GM21786 (cell line): ENCODE measurements at regions not wholly inside any gene's neighbourhood (a gene's known extent, or its start where the extent isn't known, plus 50 kb on each side); places are given as distances from the start of the nearest gene placed in this dataset.

Experiments used
- ATAC-seq: cut with Tn5 transposase; IDR thresholded peaks from one replicate; pipeline ENCODE4 v1.9.1; 2021; ENCODE audit not compliant: unreplicated experiment

DNA sequence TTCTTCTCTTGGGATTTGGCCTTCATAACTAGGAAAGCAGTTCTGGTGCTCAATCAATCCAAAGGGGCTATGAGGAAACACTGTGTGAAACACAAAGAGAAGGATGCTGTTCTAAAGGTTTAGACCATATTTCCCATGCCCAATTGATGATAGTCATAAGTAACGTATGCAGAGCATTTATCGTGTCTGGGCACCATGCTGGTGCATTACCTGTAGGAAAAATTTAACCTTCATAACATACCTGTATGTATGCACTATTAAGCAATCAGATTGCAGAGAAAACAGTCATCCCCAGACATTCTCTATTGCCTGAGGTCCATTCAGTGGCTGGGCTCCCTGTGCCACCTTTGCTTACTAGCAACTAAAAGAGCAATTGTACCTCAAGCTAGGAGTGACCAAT lies 381.4 kb downstream of the PLPP3 start:
- no peak for ATAC-seq

DNA sequence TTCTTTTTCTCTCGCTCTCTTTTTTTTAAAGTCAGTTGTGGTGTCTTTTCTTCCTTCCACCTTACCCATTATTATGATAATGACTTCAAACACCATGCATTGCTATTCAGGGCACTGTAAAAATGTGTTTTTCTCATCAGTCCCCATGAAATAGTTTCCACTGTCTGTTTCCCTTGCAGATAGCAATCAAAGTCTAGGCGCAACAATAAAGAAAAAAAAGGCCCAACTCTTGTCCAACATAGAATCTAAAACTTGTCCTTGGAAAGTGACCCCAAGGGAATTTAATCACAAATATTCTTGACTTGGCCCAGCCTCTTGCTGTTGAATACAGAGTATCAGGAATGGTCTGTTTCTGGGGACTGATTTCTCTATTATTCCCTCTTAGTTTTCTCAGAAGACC lies 382.5 kb downstream of the PLPP3 start:
- no peak for ATAC-seq

DNA sequence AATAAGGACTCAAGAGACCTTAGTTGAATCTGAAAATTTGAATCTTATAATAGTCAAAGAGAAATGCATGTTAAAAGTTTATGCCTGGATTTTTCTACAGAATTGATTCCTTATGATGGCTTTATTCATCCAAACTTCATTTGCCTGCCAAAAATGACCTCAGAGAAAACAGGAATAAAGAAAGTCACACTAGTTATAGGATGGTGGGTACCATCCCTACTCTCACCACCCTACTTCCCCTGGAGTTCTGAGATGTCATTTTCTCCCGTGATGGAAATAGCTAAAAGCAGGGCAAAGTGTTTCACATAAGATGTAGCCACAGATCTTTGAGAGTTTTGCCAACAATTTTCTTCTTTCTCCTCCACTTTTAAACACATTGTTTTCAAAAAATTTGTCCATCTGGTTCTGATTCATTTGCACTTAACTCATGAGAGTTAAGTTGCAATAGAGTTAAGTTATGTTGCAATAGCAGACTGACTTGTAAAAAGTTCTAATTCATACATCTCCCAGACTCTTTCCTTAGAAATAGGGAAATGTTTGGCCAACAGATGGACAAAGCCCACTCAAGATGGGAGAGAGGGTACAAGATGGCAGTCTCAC lies 384.6 kb downstream of the PLPP3 start:
- no peak for ATAC-seq

DNA sequence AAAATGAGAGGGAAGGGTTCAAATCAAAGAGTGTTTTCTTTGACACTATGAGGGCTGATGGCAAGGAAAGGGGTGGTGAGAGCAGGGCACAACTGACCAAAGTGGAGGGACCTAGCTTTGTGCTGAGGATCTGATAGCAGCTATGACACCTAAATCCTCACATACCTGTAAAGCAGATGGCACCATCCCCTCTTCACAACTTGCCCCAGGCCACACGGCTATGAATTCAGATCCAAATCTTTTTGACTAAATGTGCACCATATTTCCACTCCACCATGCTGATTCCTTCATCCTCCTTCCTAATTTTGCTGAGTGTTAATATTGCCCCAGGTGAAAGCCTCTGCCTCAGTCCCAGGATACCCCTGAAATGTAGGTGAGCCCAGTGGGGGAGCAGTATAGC lies 385.7 kb downstream of the PLPP3 start:
- no peak for ATAC-seq

DNA sequence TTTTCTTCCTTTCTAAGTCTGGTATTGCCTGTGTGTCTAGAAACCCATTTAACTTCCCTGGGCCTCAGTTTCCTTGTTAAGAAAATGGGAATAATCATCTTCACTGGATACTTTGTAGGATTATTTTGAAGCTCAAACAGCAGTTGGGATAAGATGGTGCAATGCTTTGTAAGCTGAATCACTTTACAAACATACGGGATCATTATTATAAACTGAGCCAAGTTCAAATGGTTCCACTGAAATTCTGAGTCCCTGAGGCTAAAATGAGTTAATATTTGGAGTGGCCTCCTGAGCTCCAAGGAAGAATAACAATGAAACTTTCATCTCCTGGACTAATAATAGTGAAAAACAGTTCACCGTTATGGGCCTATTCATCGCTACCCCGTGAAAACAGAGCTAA lies 388.0 kb downstream of the PLPP3 start:
- no peak for ATAC-seq

DNA sequence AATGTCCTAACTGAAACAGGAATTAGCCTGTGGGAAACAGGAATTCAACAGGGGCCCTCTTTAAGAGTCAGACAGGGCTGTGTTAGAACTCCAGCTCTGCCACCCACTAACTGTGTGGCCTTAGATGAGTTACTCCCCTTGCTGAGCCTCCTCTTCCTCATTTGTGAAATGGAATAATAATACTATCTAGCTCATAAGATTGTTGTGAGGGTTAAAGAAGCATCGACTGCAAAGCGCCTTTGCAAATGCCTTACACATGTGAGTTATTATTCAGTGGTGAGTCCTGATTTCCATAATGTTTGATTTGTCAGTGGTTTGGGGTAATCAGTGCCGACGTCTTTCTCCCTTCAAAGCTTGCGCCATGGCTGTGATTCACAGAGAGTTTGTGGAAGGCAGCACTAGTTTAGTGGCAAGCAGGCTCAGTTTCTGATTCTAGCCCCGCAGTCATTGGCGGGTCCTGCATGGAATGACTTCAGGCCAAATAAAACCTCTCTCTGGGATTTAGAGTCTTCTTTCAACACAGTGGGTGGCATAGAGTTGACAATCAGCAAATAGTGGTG lies 388.5 kb downstream of the PLPP3 start:
- no peak for ATAC-seq

DNA sequence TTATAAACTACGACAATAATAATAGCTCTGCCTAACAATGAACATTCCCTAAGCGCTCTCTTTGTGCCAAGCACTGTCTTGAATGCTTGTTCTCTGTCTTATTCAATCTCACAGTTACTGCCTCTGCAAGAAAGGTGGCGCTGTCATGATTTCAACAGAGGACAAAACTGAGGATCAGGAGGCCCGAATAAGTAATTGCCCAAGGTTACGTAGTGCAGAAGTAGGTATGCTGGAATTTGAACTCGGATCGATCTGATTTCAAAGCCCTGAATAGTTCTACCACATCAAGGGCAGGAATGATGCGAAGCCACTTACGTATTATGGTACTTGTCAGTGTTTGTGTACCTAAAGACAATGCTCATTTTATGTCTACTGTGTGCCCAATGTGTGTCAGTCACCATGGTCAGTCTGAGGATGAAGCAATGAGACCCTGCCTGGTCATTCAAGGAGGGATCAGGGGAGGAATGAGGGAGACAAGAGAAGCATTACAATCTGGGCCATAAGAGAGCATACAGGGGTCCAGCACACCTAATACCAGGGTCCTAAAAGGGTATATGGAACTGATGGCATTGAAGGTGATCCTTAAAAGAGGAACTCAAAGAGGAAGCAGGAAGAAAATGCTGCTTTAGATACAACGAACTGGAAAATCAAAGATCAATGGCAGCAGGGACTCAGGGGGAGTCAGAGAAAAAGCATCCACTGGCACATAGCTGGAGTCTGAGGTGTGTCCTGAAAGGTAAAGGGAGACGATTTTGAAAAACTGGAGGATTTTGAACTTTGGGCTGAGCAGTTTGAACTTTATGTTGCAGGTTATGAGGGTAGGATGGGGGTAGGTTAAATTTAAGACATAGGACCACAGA lies 389.2 kb downstream of the PLPP3 start:
- ATAC-seq, result no peak

DNA sequence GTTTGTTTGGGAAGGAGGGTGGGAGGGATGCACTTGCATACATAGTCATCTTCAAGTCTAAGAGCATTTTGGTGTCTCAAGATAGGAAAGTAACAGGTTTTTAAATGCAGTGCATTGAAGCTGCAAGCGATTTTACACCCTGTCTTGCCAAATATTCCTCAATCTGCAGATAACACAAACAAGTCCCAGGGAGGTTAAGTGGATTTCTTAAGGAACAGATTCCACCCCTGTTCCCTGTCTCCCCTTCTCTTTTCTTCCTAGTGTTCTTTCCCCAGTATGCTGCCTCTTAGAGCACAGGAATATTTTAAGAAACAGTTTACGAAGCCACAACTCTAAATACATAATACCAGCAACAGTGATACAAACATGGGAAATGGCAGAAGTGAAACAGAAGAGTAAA lies 389.9 kb downstream of the PLPP3 start:
- ATAC-seq, result no peak

DNA sequence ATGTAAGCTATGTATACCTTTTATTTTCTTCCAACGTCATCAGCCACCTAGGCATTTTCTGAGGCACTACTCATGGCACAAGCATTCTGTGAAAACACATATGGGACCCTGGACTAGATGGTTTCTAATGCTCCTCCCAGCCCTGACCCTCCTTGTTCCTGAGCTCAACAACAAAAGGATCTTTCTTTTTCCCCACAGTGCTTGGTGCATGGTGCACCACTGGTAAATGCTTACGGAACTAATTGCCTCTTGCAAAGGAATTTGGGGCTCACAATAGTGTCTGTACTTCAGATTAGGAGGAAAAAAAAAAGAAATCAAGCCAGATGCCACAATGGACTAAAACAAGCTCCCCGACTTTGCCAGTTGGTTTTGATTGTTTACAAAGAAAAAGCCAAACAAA lies 390.5 kb downstream of the PLPP3 start:
- no peak for ATAC-seq

DNA sequence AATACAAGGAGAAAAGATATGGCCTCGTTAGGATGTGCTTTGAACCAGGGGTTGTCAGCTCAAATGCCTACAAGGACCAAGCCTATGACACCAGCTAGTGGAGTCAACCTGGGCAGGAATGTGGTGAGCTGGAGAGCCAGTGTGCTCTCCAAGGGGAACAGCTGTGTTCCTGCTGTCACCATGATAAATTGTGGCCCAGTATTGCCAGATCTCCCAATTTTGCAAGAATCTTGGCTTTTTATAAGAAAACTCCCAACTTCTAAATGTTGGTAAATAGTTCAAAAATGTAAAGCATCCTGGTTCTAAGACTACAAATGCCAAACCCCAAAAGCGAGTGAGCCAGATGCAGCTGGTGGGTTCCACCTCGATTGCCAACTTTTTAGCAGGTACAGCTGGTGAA lies 391.1 kb downstream of the PLPP3 start:
- ATAC-seq, result no peak

DNA sequence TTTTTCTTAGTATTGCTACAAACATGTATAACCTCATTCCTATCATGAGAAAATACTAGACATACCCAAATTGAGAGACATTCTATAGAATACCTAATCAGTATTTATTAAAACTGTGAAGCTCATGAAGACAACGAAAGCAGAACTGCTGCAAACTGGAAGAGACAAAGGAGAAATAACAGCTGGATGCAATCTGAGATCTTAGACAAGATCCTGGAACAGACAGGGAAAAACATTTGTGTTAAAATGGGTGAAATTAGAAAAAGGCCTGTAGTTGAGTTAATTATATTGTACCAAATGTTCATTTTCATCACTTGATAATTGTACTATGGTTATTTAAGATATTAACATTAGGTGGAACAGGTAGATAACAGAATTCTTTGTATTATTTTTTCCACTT lies 392.0 kb downstream of the PLPP3 start:
- no peak for ATAC-seq

DNA sequence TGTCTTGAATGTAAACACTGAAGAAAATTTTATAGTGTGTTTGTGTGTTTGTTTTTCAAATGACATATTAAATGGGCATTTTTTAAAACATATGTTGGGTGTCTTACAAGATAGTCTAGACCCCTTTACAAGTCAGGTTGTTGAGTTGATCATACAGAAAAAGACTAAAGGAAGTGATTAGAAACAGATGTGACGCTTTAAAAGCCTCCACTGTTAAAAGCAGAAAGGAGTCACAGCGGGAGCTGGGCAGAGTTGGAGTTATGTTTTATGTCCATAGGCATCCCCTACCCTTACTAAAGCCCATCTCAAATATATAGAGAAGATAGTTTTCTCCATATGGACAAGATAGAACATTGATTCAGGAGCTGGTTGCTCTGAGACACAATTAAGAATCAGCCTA lies 393.9 kb downstream of the PLPP3 start:
- ATAC-seq, result no peak

DNA sequence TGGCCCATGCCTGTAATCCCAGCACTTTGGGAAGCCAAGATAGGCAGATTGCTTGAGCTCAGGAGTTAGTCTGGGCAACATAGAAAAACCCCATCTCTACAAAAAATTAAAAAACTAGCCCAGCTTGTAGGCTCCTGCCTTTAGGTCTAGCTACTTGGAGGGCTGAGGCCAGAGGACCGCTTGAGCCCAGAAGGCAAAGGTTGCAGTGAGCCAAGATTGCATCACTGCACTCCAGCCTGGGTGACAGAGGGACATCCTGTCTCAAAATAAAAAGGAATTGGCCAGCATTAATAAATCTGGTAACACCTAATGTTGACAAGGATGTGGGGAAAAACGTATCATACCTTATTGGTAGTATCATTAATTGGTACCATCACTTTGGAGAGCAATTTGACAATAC lies 396.2 kb downstream of the PLPP3 start:
- no peak for ATAC-seq

DNA sequence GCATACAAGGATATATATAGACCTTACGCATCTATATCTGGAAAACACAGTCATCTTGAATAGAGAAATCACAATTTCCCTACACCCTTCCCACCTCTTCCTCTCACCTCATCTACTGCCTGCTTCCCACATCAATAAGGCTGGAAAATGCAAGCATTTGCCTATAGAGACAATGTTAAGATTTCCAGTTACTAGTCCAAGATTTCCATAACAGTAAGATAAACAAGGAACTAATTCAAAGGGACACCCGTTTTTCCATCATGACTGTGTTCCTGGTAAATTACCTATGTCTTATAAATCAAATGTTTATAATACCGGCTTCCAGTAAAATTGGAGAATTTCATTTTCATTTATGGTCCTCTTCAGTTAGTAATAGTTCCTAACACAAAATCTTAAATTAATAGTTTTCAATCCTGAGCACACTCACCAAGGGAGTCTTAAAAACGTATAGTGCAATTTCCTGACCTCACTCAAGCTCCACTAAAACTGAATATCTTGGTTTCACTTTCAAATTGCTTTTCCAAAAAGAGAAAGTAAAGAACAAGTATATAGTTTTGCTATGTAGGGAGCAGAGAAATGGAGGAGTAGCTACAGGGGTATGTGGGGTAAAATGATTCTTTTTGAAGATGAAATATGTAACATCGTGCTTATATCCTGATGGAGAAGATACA lies 398.7 kb downstream of the PLPP3 start:
- ATAC-seq, result no peak

DNA sequence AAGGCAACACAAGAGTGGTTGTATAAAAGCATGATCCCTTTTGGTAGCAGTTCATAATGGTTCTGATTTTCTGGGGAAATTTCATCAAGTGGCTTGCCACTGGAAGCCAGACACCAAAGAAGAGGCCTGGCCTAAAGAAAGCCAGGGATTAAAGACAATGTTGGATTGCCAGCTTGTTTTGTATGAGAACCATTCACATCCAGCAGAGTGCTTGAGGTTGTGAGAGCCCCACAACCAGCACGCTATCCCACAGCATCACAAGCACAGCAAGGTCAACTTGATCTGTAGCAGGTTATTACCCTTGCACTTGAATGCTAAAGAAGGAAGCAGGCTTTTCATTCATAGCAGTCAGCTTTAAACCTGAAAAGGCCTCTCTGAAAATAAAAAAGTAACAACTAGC lies 399.8 kb downstream of the PLPP3 start:
- ATAC-seq, result no peak

DNA sequence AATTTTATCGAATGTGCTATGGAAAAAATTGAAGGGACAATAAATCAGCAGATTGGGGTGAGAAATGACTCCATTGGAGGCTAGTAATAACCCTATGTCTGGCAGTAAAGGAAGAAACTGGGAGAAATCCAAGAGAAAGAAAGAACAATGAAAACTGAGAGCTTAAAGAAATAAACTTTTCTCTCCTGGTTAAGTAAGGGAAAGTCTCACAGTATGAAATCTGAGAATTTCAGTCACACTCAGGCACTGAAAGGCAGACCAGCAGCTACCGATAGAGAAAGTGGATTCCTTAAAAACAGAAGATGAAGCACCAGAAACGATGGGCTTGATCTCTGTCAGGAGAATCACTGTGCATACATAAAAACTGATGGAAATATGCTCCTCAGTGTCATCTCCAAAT lies 404.2 kb downstream of the PLPP3 start:
- ATAC-seq, result no peak

DNA sequence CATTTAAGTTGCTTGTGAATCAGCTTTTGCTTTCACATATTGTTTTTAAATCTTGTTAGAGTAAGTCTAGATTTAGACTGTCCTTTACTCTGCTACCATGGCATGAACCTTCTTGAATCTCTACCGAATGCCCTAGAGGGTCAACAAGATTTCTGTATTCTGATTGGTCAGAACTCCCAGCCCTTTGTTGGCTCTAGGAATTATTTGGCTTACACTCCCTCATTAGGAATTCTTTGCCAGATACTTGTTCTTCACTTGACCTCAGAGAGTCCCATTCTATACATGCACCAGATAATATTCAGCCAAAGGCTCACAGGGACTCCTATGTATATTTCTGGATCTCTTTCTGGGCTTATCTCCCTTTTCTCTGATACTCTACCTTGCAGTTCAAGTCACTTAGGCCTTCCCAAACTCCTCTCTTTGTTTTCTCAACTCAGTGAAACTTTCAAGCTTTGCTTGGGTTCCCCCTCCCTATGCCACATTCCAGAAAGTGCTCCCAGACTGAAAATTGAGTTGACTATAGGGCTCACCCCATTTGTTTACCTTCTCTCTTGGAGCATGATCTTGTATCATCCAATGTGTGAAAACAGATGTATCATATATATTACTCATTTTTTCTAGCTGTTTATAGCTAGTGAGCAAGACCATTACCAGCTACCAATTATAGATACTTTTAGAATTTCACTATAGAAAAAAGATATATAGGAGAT lies 405.0 kb downstream of the PLPP3 start:
- ATAC-seq, result no peak

DNA sequence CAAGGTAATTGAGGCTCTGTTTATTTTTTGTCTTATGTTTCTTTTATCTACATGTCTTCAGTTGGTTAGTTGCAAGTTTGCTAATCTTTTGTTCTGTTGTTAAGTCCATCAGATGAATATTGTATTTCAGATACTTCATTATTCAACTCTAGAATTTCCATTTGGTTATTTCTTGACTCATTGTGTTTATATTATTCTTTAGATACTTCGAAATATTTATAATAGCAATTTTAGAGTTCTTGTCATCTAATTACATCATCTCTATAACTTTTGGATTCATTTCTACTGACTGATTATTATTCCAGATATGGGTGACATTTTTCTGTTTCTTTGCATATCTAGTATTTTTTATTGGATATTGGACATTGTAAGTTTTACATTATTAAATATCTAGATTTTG lies 405.6 kb downstream of the PLPP3 start:
- no peak for ATAC-seq

DNA sequence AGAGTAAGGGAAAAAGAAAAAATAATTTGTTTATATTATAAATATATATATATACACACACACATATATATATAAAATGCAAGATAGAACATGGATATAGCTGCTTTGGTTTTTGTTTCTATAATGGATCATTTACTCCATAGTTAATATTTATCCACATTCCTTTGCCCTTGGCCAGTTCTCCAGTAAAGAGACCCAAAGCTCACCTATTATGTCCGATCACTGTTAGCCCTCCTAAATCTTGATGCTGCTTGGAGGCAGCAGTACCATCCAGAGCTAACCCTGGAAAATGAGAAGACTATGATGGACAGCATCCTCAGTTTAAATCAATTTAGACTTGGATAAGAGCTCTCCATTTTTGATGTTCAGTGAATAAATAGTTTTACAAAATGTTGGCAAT lies 407.7 kb downstream of the PLPP3 start:
- no peak for ATAC-seq

DNA sequence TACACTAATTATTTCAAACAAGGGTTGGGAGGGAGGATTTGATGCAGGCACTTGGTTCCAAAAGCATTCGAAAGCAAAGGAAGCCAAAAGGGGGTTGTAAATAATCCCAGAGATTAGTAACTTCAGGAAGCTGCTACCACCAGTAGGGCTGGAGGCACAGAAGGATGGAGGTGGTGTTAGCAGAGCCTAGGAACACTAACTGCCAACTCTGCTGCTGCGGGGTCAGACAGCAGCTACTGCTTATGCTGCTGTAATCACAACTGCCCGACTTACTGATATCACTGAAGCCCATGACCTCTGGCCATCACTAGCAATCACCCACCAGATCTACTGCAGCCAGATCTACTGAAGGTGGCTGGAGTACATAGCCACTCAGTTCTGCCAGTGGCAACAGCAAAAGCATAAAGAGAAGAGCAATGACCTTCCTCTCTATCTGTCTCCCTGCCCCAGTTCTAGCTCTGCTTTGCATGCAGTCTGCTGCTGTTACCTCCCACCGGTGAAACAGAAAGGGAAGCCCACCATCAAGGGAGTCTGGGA lies 408.5 kb downstream of the PLPP3 start:
- no peak for ATAC-seq

DNA sequence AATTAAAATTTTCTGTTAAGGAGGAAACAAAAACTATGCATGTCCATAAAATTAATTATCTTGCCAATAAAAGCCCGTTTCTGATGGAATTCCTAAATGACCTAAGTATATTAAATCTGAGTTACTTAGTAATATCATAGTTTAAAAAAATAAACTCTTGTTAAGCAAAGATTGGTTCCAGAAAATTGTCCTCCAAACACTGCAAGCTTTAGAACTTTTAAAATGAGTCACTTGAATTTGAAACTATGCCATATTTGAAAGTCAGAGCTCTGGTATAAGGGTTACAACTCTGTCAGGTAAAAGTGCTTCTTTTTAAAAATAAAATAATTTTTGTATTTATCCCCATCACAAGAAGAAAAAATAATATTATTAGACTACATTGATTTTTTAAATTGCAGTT lies 409.5 kb downstream of the PLPP3 start:
- no peak for ATAC-seq
